K562 (cell line): ENCODE measurements at regions not wholly inside any gene's neighbourhood (a gene's known extent, or its start where the extent isn't known, plus 50 kb on each side); places are given as distances from the start of the nearest gene placed in this dataset.

Experiments
- BCL6 ChIP-seq: fragments of 250-450 bp; sonication (Bioruptor Pico); IDR thresholded peaks from 2 replicates; pipeline ENCODE4 v1.4.0; 2020
- CC2D1A ChIP-seq: fragments of 450-650 bp; IDR thresholded peaks from 2 replicates; pipeline ENCODE4 v1.6.1; 2017; ENCODE audit warnings: mild to moderate bottlenecking
- CUX1 ChIP-seq: fragments of 200-800 bp; sonication (Bioruptor generic); IDR thresholded peaks from 2 replicates; pipeline ENCODE4 v1.6.1; 2016; ENCODE audit warnings: missing genetic modification characterization, missing compliant biosample characterization
- ETV6 ChIP-seq, 3 experiments: fragments of 150-350 bp in 1 of 3; sonication (generic) in 1 of 3; formaldehyde crosslinking in 1 of 3; IDR thresholded peaks; 2 replicates each; pipeline versions ENCODE4 v1.6.1 to v1.8.0; 2014 to 2022; ENCODE audit warnings: borderline replicate concordance in 2 of 3, low read depth in 2 of 3, antibody characterized with exemption in 1 of 3, low read length in 1 of 3, mild to moderate bottlenecking in 1 of 3, missing genetic modification reagents in 1 of 3
- FOXM1 ChIP-seq, 2 experiments: fragments of 450-650 bp in 1 of 2; sonication (generic) in 1 of 2; formaldehyde crosslinking in 1 of 2; IDR thresholded peaks; 2 replicates each; pipeline versions ENCODE4 v1.6.1 to v1.9.0; 2017 to 2022; ENCODE audit warnings: low read depth in 2 of 2, mild to moderate bottlenecking in 2 of 2, missing genetic modification reagents in 1 of 2, moderate library complexity in 1 of 2
- HBP1 ChIP-seq: fragments of 450-650 bp; formaldehyde crosslinking; IDR thresholded peaks from 2 replicates; pipeline ENCODE4 v1.4.0; 2022; ENCODE audit warnings: missing genetic modification characterization
- IFI16 ChIP-seq: fragments of 250-450 bp; sonication (Bioruptor Pico); IDR thresholded peaks from 2 replicates; pipeline ENCODE4 v2.1.2; 2022; ENCODE audit warnings: mild to moderate bottlenecking, inconsistent platforms
- NR1H2 ChIP-seq: sonication (generic); formaldehyde crosslinking; IDR thresholded peaks from 2 replicates; pipeline ENCODE4 v1.4.0; 2020; ENCODE audit warnings: mild to moderate bottlenecking, missing genetic modification reagents
- RBM14 ChIP-seq: fragments of 200-400 bp; formaldehyde crosslinking; IDR thresholded peaks from 2 replicates; pipeline ENCODE4 v1.6.1; 2018; ENCODE audit warnings: low read depth, mild to moderate bottlenecking, low read length, moderate library complexity, borderline replicate concordance; ENCODE audit not compliant: insufficient read depth
- SMARCA4 ChIP-seq: fragments of 450-650 bp; IDR thresholded peaks from 2 replicates; pipeline ENCODE4 v1.6.1; 2016
- ZBTB8A ChIP-seq: fragments of 450-650 bp; IDR thresholded peaks from 2 replicates; pipeline ENCODE4 v1.6.1; 2018; ENCODE audit warnings: mild to moderate bottlenecking, moderate library complexity; ENCODE audit not compliant: partially characterized antibody
- ZKSCAN3 ChIP-seq: fragments of 250-450 bp; sonication (Bioruptor Pico); IDR thresholded peaks from 2 replicates; pipeline ENCODE4 v1.4.0; 2020
- ZNF239 ChIP-seq: fragments of 250-450 bp; sonication (Bioruptor Pico); IDR thresholded peaks from 2 replicates; pipeline ENCODE4 v1.4.0; 2020; ENCODE audit warnings: mild to moderate bottlenecking
- ZNF668 ChIP-seq: fragments of 250-450 bp; sonication (Bioruptor Pico); IDR thresholded peaks from 2 replicates; pipeline ENCODE4 v1.8.0; 2022; ENCODE audit warnings: mild to moderate bottlenecking, inconsistent platforms
- TF ChIP-seq, protein P1 (sequence below): fragments of 450-650 bp; IDR thresholded peaks from 2 replicates; pipeline ENCODE4 v1.6.1; 2016; ENCODE audit warnings: missing biosample characterization, missing genetic modification characterization

- TF ChIP-seq CUX1 (CRISPR knock-in tag): peak; percentile 93
- no peak for TF ChIP-seq RBM14
- TF ChIP-seq ZBTB8A: no peak
- TF ChIP-seq HBP1 (CRISPR knock-in tag): peak; percentile 73; the same call in 1 of the 2 replicates
- TF ChIP-seq ZNF668 (CRISPR knock-in tag): peak; percentile 65
- TF ChIP-seq NR1H2: no peak
- TF ChIP-seq FOXM1 (IDR thresholded peaks at IDR 0.05; ENCODE audit: low read depth): no peak; the same call in 1 of the 2 replicates
- TF ChIP-seq FOXM1 (CRISPR knock-in tag; IDR thresholded peaks at IDR 0.05; ENCODE audit: low read depth): no peak
- peak; percentile 69; the same call in 1 of the 2 replicates for TF ChIP-seq BCL6 (CRISPR knock-in tag)
- TF ChIP-seq, protein P1, sequence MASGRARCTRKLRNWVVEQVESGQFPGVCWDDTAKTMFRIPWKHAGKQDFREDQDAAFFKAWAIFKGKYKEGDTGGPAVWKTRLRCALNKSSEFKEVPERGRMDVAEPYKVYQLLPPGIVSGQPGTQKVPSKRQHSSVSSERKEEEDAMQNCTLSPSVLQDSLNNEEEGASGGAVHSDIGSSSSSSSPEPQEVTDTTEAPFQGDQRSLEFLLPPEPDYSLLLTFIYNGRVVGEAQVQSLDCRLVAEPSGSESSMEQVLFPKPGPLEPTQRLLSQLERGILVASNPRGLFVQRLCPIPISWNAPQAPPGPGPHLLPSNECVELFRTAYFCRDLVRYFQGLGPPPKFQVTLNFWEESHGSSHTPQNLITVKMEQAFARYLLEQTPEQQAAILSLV (tag): peak; percentile 92
- 0 out of 2 replicates have a peak, but pooled peaks have one; percentile 71 for TF ChIP-seq IFI16
- TF ChIP-seq ZNF239: peak; percentile 69; the same call in 1 of the 2 replicates
- TF ChIP-seq SMARCA4: peak; percentile 92
- peak; percentile 41; the same call in 1 of the 2 replicates for TF ChIP-seq ZKSCAN3 (CRISPR knock-in tag)
- peak; percentile 69 for TF ChIP-seq CC2D1A
- peak; percentile 43 to 80; a peak in 2 of 4 replicates for TF ChIP-seq ETV6 (IDR thresholded peaks at IDR 0.05; ENCODE audit: borderline replicate concordance in 1 of 2, low read depth in 2 of 2, low read length in 1 of 2)
- no peak for TF ChIP-seq ETV6 (CRISPR knock-in tag; IDR thresholded peaks at IDR 0.05; ENCODE audit: borderline replicate concordance)
Observed at GRCh38 chr6:37083243-37084138, 78.0 kb downstream of the FGD2 start (continued).
